Trophoblast cell (in vitro differentiated cells and primary cell): ENCODE measurements at regions not wholly inside any gene's neighbourhood (a gene's known extent, or its start where the extent isn't known, plus 50 kb on each side); places are given as distances from the start of the nearest gene placed in this dataset.

Experiments used
- DNase-seq, 2 donors: peaks; one replicate each; pipeline ENCODE4 v3.0.0-alpha.2; 2016
- H2AFZ ChIP-seq: 2 replicates; pipeline ENCODE4 v1.6.1; 2013; ENCODE audit warnings: low read length, moderate library complexity, mild to moderate bottlenecking; ENCODE audit not compliant: insufficient read depth, poor library complexity
- H2AK5ac ChIP-seq: 2 replicates; pipeline ENCODE4 v1.6.1; 2013; ENCODE audit warnings: mild to moderate bottlenecking, low read length
- H2BK120ac ChIP-seq: 2 replicates; pipeline ENCODE4 v1.6.1; 2013; ENCODE audit warnings: low read length, mild to moderate bottlenecking, moderate library complexity; ENCODE audit not compliant: insufficient read depth, poor library complexity
- H2BK12ac ChIP-seq: 2 replicates; pipeline ENCODE4 v1.6.1; 2013; ENCODE audit warnings: mild to moderate bottlenecking, low read length, moderate library complexity
- H2BK5ac ChIP-seq: 2 replicates; pipeline ENCODE4 v1.6.1; 2013; ENCODE audit warnings: low read length, low read depth, moderate library complexity, mild to moderate bottlenecking; ENCODE audit not compliant: poor library complexity
- H3K14ac ChIP-seq: 2 replicates; pipeline ENCODE4 v1.6.1; 2013; ENCODE audit warnings: mild to moderate bottlenecking, low read length
- H3K18ac ChIP-seq: 2 replicates; pipeline ENCODE4 v1.6.1; 2013; ENCODE audit warnings: mild to moderate bottlenecking, low read length
- H3K23ac ChIP-seq: 2 replicates; pipeline ENCODE4 v1.6.1; 2013; ENCODE audit warnings: low read length
- H3K27ac ChIP-seq: 2 replicates; pipeline ENCODE4 v1.5.1; 2013; ENCODE audit warnings: low read depth, mild to moderate bottlenecking, inconsistent platforms, low read length, moderate library complexity
- H3K27me3 ChIP-seq: 2 replicates; pipeline ENCODE4 v1.6.1; 2013; ENCODE audit warnings: inconsistent platforms, mild to moderate bottlenecking, low read length, moderate library complexity; ENCODE audit not compliant: insufficient read depth
- H3K36me3 ChIP-seq, 2 experiments: 1 replicate in 1 of 2; 2 replicates in 1 of 2; pipeline ENCODE4 v1.6.1; 2013; ENCODE audit warnings: low read length in 2 of 2, mild to moderate bottlenecking in 2 of 2, moderate library complexity in 1 of 2; ENCODE audit not compliant: insufficient read depth in 2 of 2, control insufficient read depth in 1 of 2
- H3K4ac ChIP-seq: 2 replicates; pipeline ENCODE4 v1.6.1; 2013; ENCODE audit warnings: low read depth, mild to moderate bottlenecking, low read length, moderate library complexity
- H3K4me1 ChIP-seq, 2 experiments: 1 replicate in 1 of 2; 2 replicates in 1 of 2; pipeline ENCODE4 v1.6.1; 2013; ENCODE audit warnings: low read length in 2 of 2, mild to moderate bottlenecking in 2 of 2, moderate library complexity in 1 of 2; ENCODE audit not compliant: insufficient read depth in 2 of 2, control insufficient read depth in 1 of 2
- H3K4me2 ChIP-seq: 2 replicates; pipeline ENCODE4 v1.6.1; 2013; ENCODE audit warnings: inconsistent platforms, mild to moderate bottlenecking, low read length, moderate library complexity
- H3K4me3 ChIP-seq: 2 replicates; pipeline ENCODE4 v1.5.1; 2013; ENCODE audit warnings: mild to moderate bottlenecking, low read depth, low read length, inconsistent platforms
- H3K79me1 ChIP-seq: one replicate; pipeline ENCODE4 v1.6.1; 2013; ENCODE audit warnings: low read length
- H3K79me2 ChIP-seq: 2 replicates; pipeline ENCODE4 v1.6.1; 2013; ENCODE audit warnings: low read length, mild to moderate bottlenecking; ENCODE audit not compliant: control insufficient read depth, insufficient read depth, poor library complexity
- H3K9ac ChIP-seq: 2 replicates; pipeline ENCODE4 v1.6.1; 2013; ENCODE audit warnings: mild to moderate bottlenecking, low read length
- H3K9me3 ChIP-seq: 2 replicates; pipeline ENCODE4 v1.6.1; 2013; ENCODE audit warnings: low read depth, mild to moderate bottlenecking, control low read depth, inconsistent platforms, low read length; ENCODE audit not compliant: insufficient read depth
- H4K12ac ChIP-seq: 2 replicates; pipeline ENCODE4 v1.6.1; 2013; ENCODE audit warnings: low read depth, mild to moderate bottlenecking, low read length, moderate library complexity
- H4K8ac ChIP-seq: 2 replicates; pipeline ENCODE4 v1.6.1; 2013; ENCODE audit warnings: low read depth, mild to moderate bottlenecking, low read length, moderate library complexity
- H4K91ac ChIP-seq: one replicate; pipeline ENCODE4 v1.6.1; 2013; ENCODE audit warnings: low read depth, mild to moderate bottlenecking, low read length, moderate library complexity
- WGBS: extraction: QIAGEN DNeasy Blood & Tissue Kit; methylation state at CpG from one replicate; pipeline ENCODE4 v1.1.7; 2013; ENCODE audit warnings: missing lambda C conversion rate; ENCODE audit not compliant: insufficient read length, insufficient coverage; ENCODE audit errors: extremely low coverage; 5-methylcytosine and 5-hydroxymethylcytosine counted together

DNA sequence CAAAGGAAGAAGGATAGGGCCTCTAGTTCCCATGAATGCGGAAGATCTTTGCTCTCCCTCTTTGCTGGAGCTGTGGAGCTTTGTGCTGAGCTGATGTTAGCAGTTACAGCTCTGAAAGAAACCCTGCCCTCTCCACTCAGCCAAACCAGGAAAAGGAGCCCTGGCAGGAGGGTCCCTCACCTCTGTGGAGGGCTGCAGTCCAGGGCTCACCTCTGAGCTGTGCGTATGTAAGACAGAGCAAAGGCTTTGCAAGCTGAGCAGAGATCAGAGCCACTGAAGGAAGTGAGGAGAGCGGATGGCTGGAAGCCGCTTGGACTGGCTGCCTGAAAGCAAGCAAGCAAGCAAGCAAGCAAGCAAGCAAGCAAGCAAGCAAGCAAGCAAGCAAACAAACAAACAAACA is 84.7 kb downstream of the RAMP3 start:
- H3K4ac ChIP-seq = no peak overlapping the region
- H3K9me3 ChIP-seq = peaks cover 2% of the 10 kb centered on the region
- H2AK5ac ChIP-seq = no peak overlapping the region
- no CpG with 5 or more reads among the region's 4 CpGs for WGBS
- H2AFZ ChIP-seq = no peak overlapping the region
- no peak overlapping the region for H2BK12ac ChIP-seq
- H2BK5ac ChIP-seq = no peak overlapping the region
- no peak overlapping the region for H2BK120ac ChIP-seq
- no peaks in the 10 kb centered on the region for H3K79me1 ChIP-seq
- H3K27ac ChIP-seq = no peak overlapping the region
- H3K4me1 ChIP-seq = no peaks in the 10 kb centered on the region
- H3K4me2 ChIP-seq = no peak overlapping the region
- no peak overlapping the region for H4K8ac ChIP-seq
- H3K79me2 ChIP-seq = no peaks in the 10 kb centered on the region
- no peak overlapping the region for H3K18ac ChIP-seq
- no peak overlapping the region for H4K12ac ChIP-seq
- no peak overlapping the region for H3K23ac ChIP-seq
- H3K14ac ChIP-seq = no peak overlapping the region
- H4K91ac ChIP-seq = no peak overlapping the region
- H3K36me3 ChIP-seq = no peaks in the 10 kb centered on the region
- H3K27me3 ChIP-seq = no peaks in the 10 kb centered on the region
- DNase-seq = no peak
- H3K4me3 ChIP-seq = no peak overlapping the region
- no peak overlapping the region for H3K9ac ChIP-seq

DNA sequence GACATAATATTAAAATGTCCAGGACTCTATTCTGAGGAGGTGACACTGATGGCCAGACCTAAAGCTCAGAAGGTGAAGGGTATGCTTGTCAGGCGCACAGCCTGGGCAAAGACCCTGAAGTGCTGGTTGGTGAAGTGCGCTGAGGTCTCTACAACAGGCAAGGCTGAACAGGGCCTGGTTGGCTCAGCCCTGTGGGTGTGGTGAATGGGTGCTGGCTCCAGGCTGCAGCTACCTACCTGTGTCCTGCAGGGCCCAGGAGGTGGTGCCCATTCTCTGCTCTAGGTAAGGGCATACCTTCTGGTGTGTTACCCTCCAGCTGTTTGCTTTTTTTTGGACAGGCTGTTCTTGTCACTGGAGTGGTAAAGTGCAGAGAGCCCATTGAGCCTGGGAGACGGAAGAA is 85.1 kb downstream of the RAMP3 start:
- WGBS = no CpG with 5 or more reads among the region's 3 CpGs
- H3K23ac ChIP-seq = no peak overlapping the region
- H2BK120ac ChIP-seq = no peak overlapping the region
- no peak overlapping the region for H3K4me3 ChIP-seq
- no peak overlapping the region for H3K14ac ChIP-seq
- no peak overlapping the region for H4K8ac ChIP-seq
- no peaks in the 10 kb centered on the region for H3K4me1 ChIP-seq
- H3K27ac ChIP-seq = no peak overlapping the region
- H3K4me2 ChIP-seq = no peak overlapping the region
- no peak overlapping the region for H2BK5ac ChIP-seq
- H2BK12ac ChIP-seq = no peak overlapping the region
- H3K4ac ChIP-seq = no peak overlapping the region
- H3K79me2 ChIP-seq = no peaks in the 10 kb centered on the region
- H2AFZ ChIP-seq = no peak overlapping the region
- H4K91ac ChIP-seq = no peak overlapping the region
- no peak overlapping the region for H3K9ac ChIP-seq
- no peaks in the 10 kb centered on the region for H3K36me3 ChIP-seq
- H3K18ac ChIP-seq = no peak overlapping the region
- H4K12ac ChIP-seq = no peak overlapping the region
- H3K79me1 ChIP-seq = no peaks in the 10 kb centered on the region
- no peaks in the 10 kb centered on the region for H3K27me3 ChIP-seq
- peaks cover 2% of the 10 kb centered on the region for H3K9me3 ChIP-seq
- no peak for DNase-seq
- no peak overlapping the region for H2AK5ac ChIP-seq

DNA sequence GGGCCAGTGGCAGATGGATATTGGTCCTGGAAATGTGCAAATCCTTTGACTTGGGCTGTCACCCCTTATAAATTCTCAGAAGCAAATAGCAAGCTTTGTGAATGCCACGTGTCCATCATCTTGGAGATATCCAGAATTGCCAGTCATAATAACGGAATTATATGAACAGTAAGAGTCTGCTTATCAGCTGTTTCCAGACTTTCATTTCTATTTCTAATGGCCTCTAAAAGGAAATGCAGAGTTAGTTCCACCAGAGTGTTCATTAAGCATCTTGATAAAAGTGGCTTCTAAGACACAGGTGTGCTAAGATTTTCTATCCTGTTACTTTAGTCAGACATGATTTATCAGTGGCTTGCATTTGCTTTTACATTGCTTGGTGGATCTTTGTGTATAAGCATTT is 87.4 kb downstream of the RAMP3 start:
- H3K79me1 ChIP-seq = no peaks in the 10 kb centered on the region
- no peak overlapping the region for H3K9ac ChIP-seq
- H4K12ac ChIP-seq = no peak overlapping the region
- no peak for DNase-seq
- H3K79me2 ChIP-seq = no peaks in the 10 kb centered on the region
- H2AK5ac ChIP-seq = no peak overlapping the region
- no peaks in the 10 kb centered on the region for H3K4me1 ChIP-seq
- H2BK120ac ChIP-seq = no peak overlapping the region
- H3K4ac ChIP-seq = no peak overlapping the region
- H4K91ac ChIP-seq = no peak overlapping the region
- H3K9me3 ChIP-seq = peaks cover 2% of the 10 kb centered on the region
- no peak overlapping the region for H2BK5ac ChIP-seq
- no peak overlapping the region for H3K14ac ChIP-seq
- H2AFZ ChIP-seq = no peak overlapping the region
- no peak overlapping the region for H2BK12ac ChIP-seq
- no peak overlapping the region for H3K4me3 ChIP-seq
- H3K23ac ChIP-seq = no peak overlapping the region
- no peaks in the 10 kb centered on the region for H3K36me3 ChIP-seq
- WGBS = no CpG with 5 or more reads among the region's 2 CpGs
- no peaks in the 10 kb centered on the region for H3K27me3 ChIP-seq
- H3K27ac ChIP-seq = no peak overlapping the region
- no peak overlapping the region for H3K4me2 ChIP-seq
- no peak overlapping the region for H4K8ac ChIP-seq
- H3K18ac ChIP-seq = no peak overlapping the region

DNA sequence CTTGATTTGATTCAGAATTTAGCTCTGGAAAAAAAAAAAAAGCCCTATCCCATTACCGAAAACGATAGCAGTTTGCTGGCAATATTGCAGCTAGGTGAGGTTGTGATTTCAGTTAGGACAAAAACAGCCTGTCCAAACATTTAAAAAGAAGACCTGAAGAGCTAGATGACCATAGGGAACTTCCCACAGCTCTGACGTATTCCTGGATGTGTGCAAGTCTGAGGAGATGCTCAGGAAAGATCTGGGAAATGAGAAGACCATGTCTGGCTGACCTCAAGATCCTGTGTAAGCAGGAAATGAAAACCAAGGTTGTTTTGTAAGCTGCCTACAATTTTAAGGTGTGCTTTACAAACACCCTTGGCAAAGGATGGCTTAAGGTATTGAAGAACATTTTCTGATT is 88.7 kb downstream of the RAMP3 start:
- Histone ChIP-seq H3K27me3 (no peaks in the 10 kb centered on the region), H3K36me3 (no peaks in the 10 kb centered on the region), H2AK5ac (no peak overlapping the region), H2BK5ac (no peak overlapping the region), H3K4me1 (no peaks in the 10 kb centered on the region), H3K79me2 (no peaks in the 10 kb centered on the region), H3K9me3 (no peaks in the 10 kb centered on the region), H3K4ac (no peak overlapping the region), H2AFZ (no peak overlapping the region), H3K4me2 (no peak overlapping the region), H4K8ac (no peak overlapping the region), H4K91ac (no peak overlapping the region), H2BK120ac (no peak overlapping the region), H3K9ac (no peak overlapping the region), H3K27ac (no peak overlapping the region), H3K4me3 (no peak overlapping the region), H3K23ac (no peak overlapping the region), H3K18ac (no peak overlapping the region), H4K12ac (no peak overlapping the region), H3K79me1 (no peaks in the 10 kb centered on the region), H2BK12ac (no peak overlapping the region), H3K14ac (no peak overlapping the region)
- no peak for DNase-seq
- no CpG with 5 or more reads among the region's 3 CpGs for WGBS
